Erythroblast (primary cell): ENCODE measurements at regions not wholly inside any gene's neighbourhood (a gene's known extent, or its start where the extent isn't known, plus 50 kb on each side); places are given as distances from the start of the nearest gene placed in this dataset.

Source experiments
- GATA1 ChIP-seq: IDR thresholded peaks from 2 replicates; pipeline ENCODE4 v1.6.1; 2011; ENCODE audit warnings: low read depth, mild to moderate bottlenecking, control low read depth, low read length, moderate library complexity
- POLR2A ChIP-seq: IDR thresholded peaks from 2 replicates; pipeline ENCODE4 v1.6.1; 2011; ENCODE audit warnings: mild to moderate bottlenecking, low read length

GRCh38 chr11:128179039-128179438 is 408.3 kb downstream of the ETS1 start:
- TF ChIP-seq POLR2A (no peak), GATA1 (no peak)
